ENCODE measurements at regions not wholly inside any gene's neighbourhood (a gene's known extent, or its start where the extent isn't known, plus 50 kb on each side); places are given as distances from the start of the nearest gene placed in this dataset.

DNA sequence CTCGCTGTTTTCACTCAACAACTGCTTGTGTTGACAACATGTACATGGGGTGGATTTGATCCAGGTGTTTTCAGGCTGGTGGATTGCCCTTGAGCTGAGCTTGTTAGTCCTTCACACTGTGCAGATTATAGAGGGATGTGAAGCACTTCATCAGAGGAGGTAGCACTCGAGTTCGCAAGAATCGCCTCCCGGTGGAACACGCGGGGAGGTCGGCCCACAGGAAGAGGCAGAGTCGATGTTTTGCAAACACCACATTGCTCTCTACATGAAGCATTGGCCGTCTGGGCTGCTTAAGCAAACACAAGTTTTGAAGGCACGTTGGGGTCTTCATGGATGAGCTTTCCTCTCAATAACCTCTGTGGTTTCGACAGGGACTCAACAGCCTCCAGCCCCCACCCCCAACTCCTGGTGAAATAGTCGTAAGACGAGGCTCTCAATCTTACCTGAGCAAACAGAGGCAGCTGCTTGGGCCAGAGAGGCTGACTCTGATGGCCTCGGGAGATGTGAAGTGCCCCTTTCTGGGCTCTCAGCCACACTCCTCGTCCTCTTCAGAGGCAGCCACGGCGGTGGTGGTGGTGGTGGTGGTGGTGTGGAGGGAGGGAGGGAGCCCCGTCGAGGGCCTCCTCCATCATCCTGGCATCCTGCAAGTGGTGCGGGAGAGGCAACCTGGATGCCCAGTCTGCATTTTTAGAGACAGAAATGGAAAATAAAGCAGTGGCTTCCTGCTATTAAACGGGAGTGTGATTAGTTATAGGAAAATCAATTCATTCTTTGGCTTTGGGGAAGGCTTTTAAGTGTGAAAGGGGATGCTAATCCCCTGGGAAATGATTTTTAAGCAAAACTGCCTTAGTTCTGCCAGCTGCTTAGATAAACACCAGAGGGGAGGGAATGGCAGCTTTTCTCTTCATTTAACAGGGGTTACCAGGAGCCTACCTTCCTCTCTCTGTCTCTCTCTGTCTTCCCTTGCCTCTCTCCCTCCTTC is 552.5 kb upstream of the EEF2KMT start:
- DNase-seq (no peak), ATAC-seq (no peak)
- intact Hi-C loops (cut with DNase I), result no loop called here
- 21 to 25% methylated on average over 21 to 22 of the region's 22 CpGs for WGBS, 2 donors
- Histone ChIP-seq H3K9me3 (no peaks in the 10 kb centered on the region), H3K36me3 (replicated peaks in 1 of 2; ENCODE audit: insufficient read depth in 1 of 2, low read depth in 2 of 2) (no peaks in the 10 kb centered on the region), H3K4me3 (no peak overlapping the region), H3K27me3 (no peaks in the 10 kb centered on the region), H3K27ac (no peak overlapping the region), H3K4me1 (no peaks in the 10 kb centered on the region)
- TF ChIP-seq, protein P1, sequence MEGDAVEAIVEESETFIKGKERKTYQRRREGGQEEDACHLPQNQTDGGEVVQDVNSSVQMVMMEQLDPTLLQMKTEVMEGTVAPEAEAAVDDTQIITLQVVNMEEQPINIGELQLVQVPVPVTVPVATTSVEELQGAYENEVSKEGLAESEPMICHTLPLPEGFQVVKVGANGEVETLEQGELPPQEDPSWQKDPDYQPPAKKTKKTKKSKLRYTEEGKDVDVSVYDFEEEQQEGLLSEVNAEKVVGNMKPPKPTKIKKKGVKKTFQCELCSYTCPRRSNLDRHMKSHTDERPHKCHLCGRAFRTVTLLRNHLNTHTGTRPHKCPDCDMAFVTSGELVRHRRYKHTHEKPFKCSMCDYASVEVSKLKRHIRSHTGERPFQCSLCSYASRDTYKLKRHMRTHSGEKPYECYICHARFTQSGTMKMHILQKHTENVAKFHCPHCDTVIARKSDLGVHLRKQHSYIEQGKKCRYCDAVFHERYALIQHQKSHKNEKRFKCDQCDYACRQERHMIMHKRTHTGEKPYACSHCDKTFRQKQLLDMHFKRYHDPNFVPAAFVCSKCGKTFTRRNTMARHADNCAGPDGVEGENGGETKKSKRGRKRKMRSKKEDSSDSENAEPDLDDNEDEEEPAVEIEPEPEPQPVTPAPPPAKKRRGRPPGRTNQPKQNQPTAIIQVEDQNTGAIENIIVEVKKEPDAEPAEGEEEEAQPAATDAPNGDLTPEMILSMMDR (IDR thresholded peaks at IDR 0.05), result no peak
- no peak for TF ChIP-seq POLR2A (IDR thresholded peaks at IDR 0.05)

DNA sequence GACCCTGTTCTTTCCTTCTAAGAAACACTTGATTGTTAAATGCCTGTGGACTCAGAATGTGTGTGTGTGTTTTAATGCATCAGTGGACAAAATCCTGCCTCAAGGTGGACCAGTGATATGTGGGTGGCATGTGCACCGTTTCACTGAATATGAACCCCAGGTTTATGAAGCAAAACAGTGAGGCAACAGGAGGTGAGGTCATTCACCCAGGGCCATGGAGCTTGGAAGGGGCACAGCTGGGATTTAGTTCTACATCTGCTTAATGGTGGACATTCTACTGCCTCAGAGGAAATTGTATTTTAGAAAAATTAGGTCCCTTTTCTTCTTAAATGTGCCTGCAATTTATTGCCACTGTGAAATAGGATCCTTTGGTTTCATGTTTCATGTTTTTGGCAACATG is 549.5 kb upstream of the EEF2KMT start:
- Histone ChIP-seq H3K27ac (no peak overlapping the region), H3K4me3 (no peak overlapping the region), H3K9me3 (no peaks in the 10 kb centered on the region), H3K4me1 (peaks cover 8% of the 10 kb centered on the region), H3K36me3 (replicated peaks in 1 of 2; ENCODE audit: insufficient read depth in 1 of 2, low read depth in 2 of 2) (no peaks in the 10 kb centered on the region), H3K27me3 (no peaks in the 10 kb centered on the region)
- TF ChIP-seq, protein P1 (IDR thresholded peaks at IDR 0.05), result no peak
- TF ChIP-seq POLR2A (IDR thresholded peaks at IDR 0.05), result no peak
- DNase-seq, result no peak
- intact Hi-C loops (cut with DNase I), result no loop called here
- no peak for ATAC-seq
- 75 to 80% methylated on average over 1 of the region's 1 CpG for WGBS, 2 donors

DNA sequence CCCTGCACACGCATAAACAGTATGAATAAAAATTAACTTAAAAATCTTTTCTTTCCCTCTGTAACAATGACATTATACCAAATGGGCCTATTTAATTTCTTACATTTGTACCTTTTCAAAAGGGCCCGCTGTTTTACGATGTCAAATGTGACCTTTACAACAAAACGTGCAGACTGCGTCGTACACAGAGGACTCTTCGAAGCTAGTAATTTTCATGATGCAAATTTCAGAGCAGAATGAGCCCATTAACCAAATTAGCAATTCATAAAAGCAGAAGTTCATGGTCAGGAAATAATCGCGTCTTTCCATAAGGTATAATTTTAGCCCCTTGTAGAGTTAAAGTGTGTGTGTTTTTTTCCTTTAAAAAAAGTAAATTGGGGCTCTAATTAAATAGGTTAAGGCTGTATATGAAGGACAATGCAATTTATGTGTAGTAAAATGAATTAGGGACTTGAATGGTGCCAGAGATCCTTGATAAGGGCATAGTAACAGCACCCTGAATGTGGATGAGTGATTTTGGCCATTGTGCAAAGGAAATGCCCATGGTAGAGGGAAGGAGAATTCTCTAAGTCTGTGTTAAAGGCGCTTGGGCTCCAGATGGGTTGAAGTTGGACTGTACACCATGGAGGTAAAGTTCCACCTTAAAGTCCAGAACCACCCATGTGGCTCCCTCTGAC is 546.4 kb upstream of the EEF2KMT start:
- no peak for ATAC-seq
- H3K4me1 ChIP-seq, result peaks cover 11% of the 10 kb centered on the region
- no peak overlapping the region for H3K4me3 ChIP-seq
- H3K27me3 ChIP-seq, result no peaks in the 10 kb centered on the region
- no peak overlapping the region for H3K27ac ChIP-seq
- no peaks in the 10 kb centered on the region for H3K9me3 ChIP-seq
- WGBS, 2 donors, result 89 to 91% methylated on average over 10 of the region's 10 CpGs
- TF ChIP-seq POLR2A (IDR thresholded peaks at IDR 0.05), result no peak
- TF ChIP-seq, protein P1 (IDR thresholded peaks at IDR 0.05), result no peak
- H3K36me3 ChIP-seq (replicated peaks in 1 of 2; ENCODE audit: insufficient read depth in 1 of 2, low read depth in 2 of 2), result no peaks in the 10 kb centered on the region
- intact Hi-C loops (cut with DNase I), result no loop called here
- no peak for DNase-seq

DNA sequence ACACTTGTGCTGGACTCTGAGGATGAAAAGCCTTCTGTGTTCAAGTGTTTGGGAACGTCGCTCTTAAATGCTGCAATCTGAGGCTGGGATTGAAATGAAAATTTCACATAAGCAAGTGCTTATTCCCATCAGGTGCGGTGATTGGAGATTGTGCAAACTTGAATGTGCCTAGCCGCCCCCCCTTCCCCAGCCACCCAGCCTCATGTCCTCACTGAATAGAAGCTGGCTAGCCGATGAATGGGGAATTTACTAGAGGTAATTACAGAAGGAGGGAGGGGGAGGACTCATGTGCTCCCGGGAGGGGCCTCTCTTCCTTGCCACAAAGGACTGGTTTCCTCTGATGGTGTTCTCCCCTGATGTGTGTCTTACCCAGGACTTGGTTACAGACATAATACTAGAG is 544.8 kb upstream of the EEF2KMT start:
- H3K36me3 ChIP-seq (replicated peaks in 1 of 2; ENCODE audit: insufficient read depth in 1 of 2, low read depth in 2 of 2), result no peaks in the 10 kb centered on the region
- no peak overlapping the region for H3K4me3 ChIP-seq
- no peak for ATAC-seq
- H3K27me3 ChIP-seq, result no peaks in the 10 kb centered on the region
- TF ChIP-seq, protein P1 (IDR thresholded peaks at IDR 0.05), result no peak
- no peak for TF ChIP-seq POLR2A (IDR thresholded peaks at IDR 0.05)
- intact Hi-C loops (cut with DNase I), result no loop called here
- H3K4me1 ChIP-seq, result peaks cover 11% of the 10 kb centered on the region
- no peak overlapping the region for H3K27ac ChIP-seq
- H3K9me3 ChIP-seq, result no peaks in the 10 kb centered on the region
- DNase-seq, result no peak
- WGBS, 2 donors, result 10 to 11% methylated on average over 5 to 6 of the region's 6 CpGs
